ENCODE measurements at regions not wholly inside any gene's neighbourhood (a gene's known extent, or its start where the extent isn't known, plus 50 kb on each side); places are given as distances from the start of the nearest gene placed in this dataset.

- Histone ChIP-seq H3K9me3 (ENCODE audit: control insufficient read depth, insufficient read depth, low read depth, low read length) (no peaks in the 10 kb centered on the region), H3K27ac (ENCODE audit: extremely low read depth, low read depth, low read length) (no peak overlapping the region), H3K4me3 (ENCODE audit: low read depth, low read length) (no peak overlapping the region), H3K36me3 (ENCODE audit: control insufficient read depth in 2 of 2, insufficient read depth in 1 of 2, low read length in 2 of 2) (no peaks in the 10 kb centered on the region), H3K4me1 (ENCODE audit: control insufficient read depth, insufficient read depth, low read length) (peaks cover 3% of the 10 kb centered on the region; the same call in 1 of the 2 replicates)
- ChIA-PET CTCF (interaction anchor here (0.6 kb wide), 1 partner anchor 192 kb away, joined by 3 read pairs; no protein-coding TSS in a partner anchor), POLR2A (no interaction called here)
- no peak for TF ChIP-seq ZNF776 (tag by site-specific recombination; IDR thresholded peaks at IDR 0.05; ENCODE audit: borderline replicate concordance)
- no peak for TF ChIP-seq ZNF654 (tag by site-specific recombination; IDR thresholded peaks at IDR 0.05; ENCODE audit: low read depth)
- no peak for TF ChIP-seq ZNF157 (tag by site-specific recombination; IDR thresholded peaks at IDR 0.05)
- TF ChIP-seq ZNF529 (tag by site-specific recombination; IDR thresholded peaks at IDR 0.05; ENCODE audit: insufficient replicate concordance) = no peak
- no peak for TF ChIP-seq IKZF3 (tag by site-specific recombination; IDR thresholded peaks at IDR 0.05)
- no peak for TF ChIP-seq AEBP2 (tag by site-specific recombination; IDR thresholded peaks at IDR 0.05; ENCODE audit: borderline replicate concordance)
- no peak for TF ChIP-seq ZNF423 (tag by site-specific recombination; IDR thresholded peaks at IDR 0.05)
- no peak for TF ChIP-seq ZNF548 (tag by site-specific recombination; IDR thresholded peaks at IDR 0.05)
- TF ChIP-seq ZSCAN30 (tag by site-specific recombination; IDR thresholded peaks at IDR 0.05) = no peak
- TF ChIP-seq, protein P1, sequence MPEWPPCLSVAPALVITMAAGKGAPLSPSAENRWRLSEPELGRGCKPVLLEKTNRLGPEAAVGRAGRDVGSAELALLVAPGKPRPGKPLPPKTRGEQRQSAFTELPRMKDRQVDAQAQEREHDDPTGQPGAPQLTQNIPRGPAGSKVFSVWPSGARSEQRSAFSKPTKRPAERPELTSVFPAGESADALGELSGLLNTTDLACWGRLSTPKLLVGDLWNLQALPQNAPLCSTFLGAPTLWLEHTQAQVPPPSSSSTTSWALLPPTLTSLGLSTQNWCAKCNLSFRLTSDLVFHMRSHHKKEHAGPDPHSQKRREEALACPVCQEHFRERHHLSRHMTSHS (tag by site-specific recombination; IDR thresholded peaks at IDR 0.05) = no peak
- no peak for TF ChIP-seq ZFP69B (tag by site-specific recombination; IDR thresholded peaks at IDR 0.05)
- TF ChIP-seq ZNF132 (tag by site-specific recombination; IDR thresholded peaks at IDR 0.05; ENCODE audit: borderline replicate concordance) = no peak
- TF ChIP-seq, protein P2, sequence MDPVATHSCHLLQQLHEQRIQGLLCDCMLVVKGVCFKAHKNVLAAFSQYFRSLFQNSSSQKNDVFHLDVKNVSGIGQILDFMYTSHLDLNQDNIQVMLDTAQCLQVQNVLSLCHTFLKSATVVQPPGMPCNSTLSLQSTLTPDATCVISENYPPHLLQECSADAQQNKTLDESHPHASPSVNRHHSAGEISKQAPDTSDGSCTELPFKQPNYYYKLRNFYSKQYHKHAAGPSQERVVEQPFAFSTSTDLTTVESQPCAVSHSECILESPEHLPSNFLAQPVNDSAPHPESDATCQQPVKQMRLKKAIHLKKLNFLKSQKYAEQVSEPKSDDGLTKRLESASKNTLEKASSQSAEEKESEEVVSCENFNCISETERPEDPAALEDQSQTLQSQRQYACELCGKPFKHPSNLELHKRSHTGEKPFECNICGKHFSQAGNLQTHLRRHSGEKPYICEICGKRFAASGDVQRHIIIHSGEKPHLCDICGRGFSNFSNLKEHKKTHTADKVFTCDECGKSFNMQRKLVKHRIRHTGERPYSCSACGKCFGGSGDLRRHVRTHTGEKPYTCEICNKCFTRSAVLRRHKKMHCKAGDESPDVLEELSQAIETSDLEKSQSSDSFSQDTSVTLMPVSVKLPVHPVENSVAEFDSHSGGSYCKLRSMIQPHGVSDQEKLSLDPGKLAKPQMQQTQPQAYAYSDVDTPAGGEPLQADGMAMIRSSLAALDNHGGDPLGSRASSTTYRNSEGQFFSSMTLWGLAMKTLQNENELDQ (tag by site-specific recombination; IDR thresholded peaks at IDR 0.05; ENCODE audit: low read depth) = no peak
- TF ChIP-seq, protein P3, sequence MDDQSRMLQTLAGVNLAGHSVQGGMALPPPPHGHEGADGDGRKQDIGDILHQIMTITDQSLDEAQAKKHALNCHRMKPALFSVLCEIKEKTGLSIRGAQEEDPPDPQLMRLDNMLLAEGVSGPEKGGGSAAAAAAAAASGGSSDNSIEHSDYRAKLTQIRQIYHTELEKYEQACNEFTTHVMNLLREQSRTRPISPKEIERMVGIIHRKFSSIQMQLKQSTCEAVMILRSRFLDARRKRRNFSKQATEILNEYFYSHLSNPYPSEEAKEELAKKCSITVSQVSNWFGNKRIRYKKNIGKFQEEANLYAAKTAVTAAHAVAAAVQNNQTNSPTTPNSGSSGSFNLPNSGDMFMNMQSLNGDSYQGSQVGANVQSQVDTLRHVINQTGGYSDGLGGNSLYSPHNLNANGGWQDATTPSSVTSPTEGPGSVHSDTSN (CRISPR knock-in tag; IDR thresholded peaks at IDR 0.05) = no peak
- TF ChIP-seq ZNF350 (tag by site-specific recombination; IDR thresholded peaks at IDR 0.05) = no peak
Observed at GRCh38 chr21:35226328-35226727, 177.2 kb upstream of the RUNX1 start.

DNA sequence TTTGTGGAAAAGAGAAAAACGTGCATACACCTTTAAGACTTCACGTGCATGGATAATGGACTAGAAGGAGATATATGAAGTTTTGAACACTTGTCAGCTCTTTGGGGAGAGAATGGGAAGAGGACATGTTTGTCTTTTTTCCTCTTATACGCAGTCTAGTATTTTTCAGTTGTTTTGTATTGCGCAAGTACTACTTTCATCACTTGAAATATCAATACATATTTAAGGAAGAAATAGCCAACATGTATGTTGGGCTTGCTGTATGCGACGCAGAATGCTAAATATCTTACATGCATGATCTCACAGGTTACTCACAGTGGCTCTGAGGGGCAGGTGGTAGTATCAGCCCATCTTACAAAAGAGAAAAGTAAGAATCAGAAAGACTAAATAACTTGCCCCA lies 176.5 kb upstream of the RUNX1 start:
- TF ChIP-seq GFI1B (tag by site-specific recombination; IDR thresholded peaks at IDR 0.05) (no peak), ZNF830 (tag by site-specific recombination; IDR thresholded peaks at IDR 0.05; ENCODE audit: low read depth) (no peak), GLI4 (tag by site-specific recombination; IDR thresholded peaks at IDR 0.05) (no peak), EGR2 (tag by site-specific recombination; IDR thresholded peaks at IDR 0.05; ENCODE audit: low read depth) (no peak), ZNF174 (tag by site-specific recombination; IDR thresholded peaks at IDR 0.05) (no peak), SP3 (tag by site-specific recombination; IDR thresholded peaks at IDR 0.05) (no peak), ZNF292 (tag by site-specific recombination; IDR thresholded peaks at IDR 0.05; ENCODE audit: borderline replicate concordance, low read depth) (no peak), KLF10 (tag by site-specific recombination; IDR thresholded peaks at IDR 0.05) (no peak), ZNF169 (tag by site-specific recombination; IDR thresholded peaks at IDR 0.05) (no peak)
- TF ChIP-seq, protein P4, sequence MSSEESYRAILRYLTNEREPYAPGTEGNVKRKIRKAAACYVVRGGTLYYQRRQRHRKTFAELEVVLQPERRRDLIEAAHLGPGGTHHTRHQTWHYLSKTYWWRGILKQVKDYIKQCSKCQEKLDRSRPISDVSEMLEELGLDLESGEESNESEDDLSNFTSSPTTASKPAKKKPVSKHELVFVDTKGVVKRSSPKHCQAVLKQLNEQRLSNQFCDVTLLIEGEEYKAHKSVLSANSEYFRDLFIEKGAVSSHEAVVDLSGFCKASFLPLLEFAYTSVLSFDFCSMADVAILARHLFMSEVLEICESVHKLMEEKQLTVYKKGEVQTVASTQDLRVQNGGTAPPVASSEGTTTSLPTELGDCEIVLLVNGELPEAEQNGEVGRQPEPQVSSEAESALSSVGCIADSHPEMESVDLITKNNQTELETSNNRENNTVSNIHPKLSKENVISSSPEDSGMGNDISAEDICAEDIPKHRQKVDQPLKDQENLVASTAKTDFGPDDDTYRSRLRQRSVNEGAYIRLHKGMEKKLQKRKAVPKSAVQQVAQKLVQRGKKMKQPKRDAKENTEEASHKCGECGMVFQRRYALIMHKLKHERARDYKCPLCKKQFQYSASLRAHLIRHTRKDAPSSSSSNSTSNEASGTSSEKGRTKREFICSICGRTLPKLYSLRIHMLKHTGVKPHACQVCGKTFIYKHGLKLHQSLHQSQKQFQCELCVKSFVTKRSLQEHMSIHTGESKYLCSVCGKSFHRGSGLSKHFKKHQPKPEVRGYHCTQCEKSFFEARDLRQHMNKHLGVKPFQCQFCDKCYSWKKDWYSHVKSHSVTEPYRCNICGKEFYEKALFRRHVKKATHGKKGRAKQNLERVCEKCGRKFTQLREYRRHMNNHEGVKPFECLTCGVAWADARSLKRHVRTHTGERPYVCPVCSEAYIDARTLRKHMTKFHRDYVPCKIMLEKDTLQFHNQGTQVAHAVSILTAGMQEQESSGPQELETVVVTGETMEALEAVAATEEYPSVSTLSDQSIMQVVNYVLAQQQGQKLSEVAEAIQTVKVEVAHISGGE (tag by site-specific recombination; conservative IDR thresholded peaks at IDR 0.05; ENCODE audit: low read depth) = no peak
- CTCF ChIA-PET = interaction anchor here (0.6 kb wide), 1 partner anchor 192 kb away, joined by 3 read pairs; no protein-coding TSS in a partner anchor
- Histone ChIP-seq H3K4me3 (ENCODE audit: low read depth, low read length) (no peak overlapping the region), H3K36me3 (ENCODE audit: control insufficient read depth in 2 of 2, insufficient read depth in 1 of 2, low read length in 2 of 2) (no peaks in the 10 kb centered on the region), H3K27ac (ENCODE audit: extremely low read depth, low read depth, low read length) (no peak overlapping the region), H3K9me3 (ENCODE audit: control insufficient read depth, insufficient read depth, low read depth, low read length) (no peaks in the 10 kb centered on the region), H3K4me1 (ENCODE audit: control insufficient read depth, insufficient read depth, low read length) (peaks cover 3% of the 10 kb centered on the region; the same call in 1 of the 2 replicates)
- POLR2A ChIA-PET = no interaction called here

Measured in HEK293 (cell line).